Calu3 (cell line): ENCODE measurements at regions not wholly inside any gene's neighbourhood (a gene's known extent, or its start where the extent isn't known, plus 50 kb on each side); places are given as distances from the start of the nearest gene placed in this dataset.

Experiments used
- BruUV-seq: library from RNA; stranded (reverse); fragments of 400-500 nt; replicated peaks from 2 replicates; lab custom pipeline; 2021; lab: Mats Ljungman, UMichigan
- CTCF ChIA-PET: fragments of 300-600 bp; sonication (Branson Sonifier 250); formaldehyde crosslinking; loops from one replicate; lab custom pipeline; 2022; ENCODE audit warnings: antibody characterized with exemption; lab: Charles Lee
- DNase-seq: peaks from one replicate; pipeline ENCODE4 v3.0.0; 2022
- H3K27ac Mint-ChIP-seq: one replicate; pipeline ENCODE4 v1.8.0; 2022; ENCODE audit warnings: mixed read lengths; ENCODE audit not compliant: unreplicated experiment
- H3K27me3 Mint-ChIP-seq: one replicate; pipeline ENCODE4 v1.8.0; 2022; ENCODE audit warnings: mixed read lengths; ENCODE audit not compliant: unreplicated experiment
- H3K36me3 Mint-ChIP-seq: one replicate; pipeline ENCODE4 v1.8.0; 2022; ENCODE audit warnings: mild to moderate bottlenecking, moderate library complexity, mixed read lengths; ENCODE audit not compliant: insufficient read depth, unreplicated experiment
- H3K4me1 Mint-ChIP-seq: one replicate; pipeline ENCODE4 v1.8.0; 2022; ENCODE audit warnings: mild to moderate bottlenecking, low read depth, mixed read lengths; ENCODE audit not compliant: unreplicated experiment
- H3K4me3 Mint-ChIP-seq: one replicate; pipeline ENCODE4 v1.8.0; 2022; ENCODE audit warnings: mild to moderate bottlenecking, low read depth, moderate library complexity, mixed read lengths; ENCODE audit not compliant: unreplicated experiment
- H3K9me3 Mint-ChIP-seq: one replicate; pipeline ENCODE4 v1.8.0; 2022; ENCODE audit warnings: low read depth, mixed read lengths; ENCODE audit not compliant: unreplicated experiment
- intact Hi-C: fragments of 100-400 bp; cut with micrococcal nuclease; formaldehyde crosslinking; loops from one replicate; pipeline ENCODE4 v1.10.0; 2022; ENCODE audit not compliant: unreplicated experiment
- TF ChIP-seq, protein P1 (sequence below): fragments of 200-600 bp; IDR thresholded peaks from one replicate; pipeline ENCODE4 v1.8.0; 2022; ENCODE audit warnings: antibody characterized with exemption; ENCODE audit not compliant: unreplicated experiment

DNA sequence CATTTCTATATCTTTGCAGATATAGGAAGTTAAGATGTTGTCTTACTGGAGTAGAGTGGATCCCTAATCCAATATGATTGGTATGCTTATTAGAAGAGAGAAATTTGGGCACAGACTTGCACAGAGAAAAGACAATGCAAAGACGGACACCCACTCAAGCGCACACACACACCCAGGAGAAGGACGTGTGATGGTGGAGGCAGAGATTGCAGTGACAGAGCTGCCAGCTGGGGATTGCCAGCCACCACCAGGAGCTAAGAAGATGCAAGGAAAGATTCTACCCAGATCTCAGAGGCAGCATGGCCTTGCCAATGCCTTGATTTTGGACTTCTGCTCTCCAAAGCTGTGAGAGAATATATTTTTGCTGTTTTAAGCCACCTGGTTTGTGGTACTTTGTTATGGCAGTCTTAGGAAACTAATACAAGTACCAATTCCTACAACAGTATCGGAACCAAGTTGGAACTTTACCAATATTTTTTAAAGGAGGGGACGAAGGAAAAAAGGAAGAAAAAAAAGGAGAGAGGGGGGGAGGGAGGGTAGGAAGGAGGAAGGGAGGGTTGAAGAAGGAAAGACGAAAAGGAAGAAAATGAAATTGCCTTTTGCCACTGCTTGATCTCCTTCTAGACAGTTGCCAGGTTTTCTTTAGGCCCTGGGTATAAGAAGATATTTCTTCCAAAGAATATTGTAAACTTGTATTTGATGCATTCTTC, 334.0 kb downstream of the BUD13 start:
- TF ChIP-seq, protein P1, sequence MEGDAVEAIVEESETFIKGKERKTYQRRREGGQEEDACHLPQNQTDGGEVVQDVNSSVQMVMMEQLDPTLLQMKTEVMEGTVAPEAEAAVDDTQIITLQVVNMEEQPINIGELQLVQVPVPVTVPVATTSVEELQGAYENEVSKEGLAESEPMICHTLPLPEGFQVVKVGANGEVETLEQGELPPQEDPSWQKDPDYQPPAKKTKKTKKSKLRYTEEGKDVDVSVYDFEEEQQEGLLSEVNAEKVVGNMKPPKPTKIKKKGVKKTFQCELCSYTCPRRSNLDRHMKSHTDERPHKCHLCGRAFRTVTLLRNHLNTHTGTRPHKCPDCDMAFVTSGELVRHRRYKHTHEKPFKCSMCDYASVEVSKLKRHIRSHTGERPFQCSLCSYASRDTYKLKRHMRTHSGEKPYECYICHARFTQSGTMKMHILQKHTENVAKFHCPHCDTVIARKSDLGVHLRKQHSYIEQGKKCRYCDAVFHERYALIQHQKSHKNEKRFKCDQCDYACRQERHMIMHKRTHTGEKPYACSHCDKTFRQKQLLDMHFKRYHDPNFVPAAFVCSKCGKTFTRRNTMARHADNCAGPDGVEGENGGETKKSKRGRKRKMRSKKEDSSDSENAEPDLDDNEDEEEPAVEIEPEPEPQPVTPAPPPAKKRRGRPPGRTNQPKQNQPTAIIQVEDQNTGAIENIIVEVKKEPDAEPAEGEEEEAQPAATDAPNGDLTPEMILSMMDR: no peak
- BruUV-seq: no TSS peak
- H3K4me1 Mint-ChIP-seq: no peaks in the 10 kb centered on the region
- H3K9me3 Mint-ChIP-seq: peaks cover 3% of the 10 kb centered on the region
- H3K27me3 Mint-ChIP-seq: peaks cover 77% of the 10 kb centered on the region
- DNase-seq: no peak
- intact Hi-C loops: no loop called here
- H3K36me3 Mint-ChIP-seq: no peaks in the 10 kb centered on the region
- H3K27ac Mint-ChIP-seq: no peak overlapping the region
- no peak overlapping the region for H3K4me3 Mint-ChIP-seq
- CTCF ChIA-PET: no interaction called here

DNA sequence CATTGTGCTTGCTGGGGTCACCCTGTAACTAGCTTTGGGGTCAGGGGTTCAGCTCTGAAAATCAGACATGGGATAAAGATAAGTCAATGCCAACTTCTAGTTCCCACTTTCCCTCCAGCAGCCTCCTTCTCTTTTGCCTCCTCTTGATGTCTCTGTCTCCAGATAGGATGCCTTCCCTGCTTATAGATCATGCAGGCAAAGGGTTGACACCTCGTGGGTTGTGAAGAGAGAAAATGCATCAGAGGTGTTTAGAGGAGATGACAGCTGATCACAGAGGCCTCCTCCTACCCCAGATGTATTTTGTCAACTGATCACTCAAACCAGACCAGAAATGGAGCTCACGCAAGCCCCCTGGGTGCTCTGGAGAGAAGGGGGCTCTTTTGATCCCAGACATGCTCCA, 337.8 kb downstream of the BUD13 start:
- H3K9me3 Mint-ChIP-seq: no peaks in the 10 kb centered on the region
- TF ChIP-seq, protein P1: no peak
- DNase-seq: no peak
- no peak overlapping the region for H3K4me3 Mint-ChIP-seq
- H3K36me3 Mint-ChIP-seq: no peaks in the 10 kb centered on the region
- CTCF ChIA-PET: no interaction called here
- no peaks in the 10 kb centered on the region for H3K4me1 Mint-ChIP-seq
- no TSS peak for BruUV-seq
- H3K27ac Mint-ChIP-seq: no peak overlapping the region
- intact Hi-C loops: no loop called here
- peaks cover 66% of the 10 kb centered on the region for H3K27me3 Mint-ChIP-seq

- BruUV-seq: no TSS peak
- H3K27me3 Mint-ChIP-seq: peaks cover 44% of the 10 kb centered on the region
- H3K4me1 Mint-ChIP-seq: peaks cover 12% of the 10 kb centered on the region
- no peak for DNase-seq
- CTCF ChIA-PET: no interaction called here
- no peaks in the 10 kb centered on the region for H3K36me3 Mint-ChIP-seq
- H3K27ac Mint-ChIP-seq: no peak overlapping the region
- intact Hi-C loops: no loop called here
- no peak overlapping the region for H3K4me3 Mint-ChIP-seq
- TF ChIP-seq, protein P1: no peak
- no peaks in the 10 kb centered on the region for H3K9me3 Mint-ChIP-seq
Measured at GRCh38 chr11:116432301-116432700, 340.5 kb downstream of the BUD13 start.

DNA sequence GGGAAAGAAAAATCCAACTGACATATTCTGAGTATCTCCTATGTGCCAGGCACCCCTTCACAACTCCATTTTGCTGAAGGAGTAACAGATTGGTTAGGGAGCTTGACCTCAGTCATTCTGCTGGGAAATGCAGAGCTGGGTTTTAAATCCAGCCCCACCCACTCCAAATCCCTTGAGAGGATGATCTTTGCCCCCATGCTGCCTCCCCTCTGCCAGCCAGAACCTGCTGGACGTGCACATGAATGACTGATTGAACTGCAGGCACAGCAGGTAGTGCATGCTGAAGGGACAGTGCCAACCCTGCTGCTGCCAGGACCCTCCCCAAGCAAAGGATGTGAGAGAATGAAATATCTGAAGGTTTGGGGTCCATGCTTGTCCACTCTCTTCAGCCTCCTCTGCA, 340.9 kb downstream of the BUD13 start:
- DNase-seq: no peak
- H3K36me3 Mint-ChIP-seq: no peaks in the 10 kb centered on the region
- H3K9me3 Mint-ChIP-seq: no peaks in the 10 kb centered on the region
- no peak overlapping the region for H3K27ac Mint-ChIP-seq
- intact Hi-C loops: no loop called here
- BruUV-seq: no TSS peak
- H3K4me1 Mint-ChIP-seq: peaks cover 12% of the 10 kb centered on the region
- TF ChIP-seq, protein P1: no peak
- H3K4me3 Mint-ChIP-seq: no peak overlapping the region
- H3K27me3 Mint-ChIP-seq: peaks cover 39% of the 10 kb centered on the region
- CTCF ChIA-PET: no interaction called here
